ENCODE measurements at regions not wholly inside any gene's neighbourhood (a gene's known extent, or its start where the extent isn't known, plus 50 kb on each side); places are given as distances from the start of the nearest gene placed in this dataset.

GRCh38 chr13:58806401-58806800, 1174.9 kb downstream of the PCDH17 start:
- H3K36me3 Mint-ChIP-seq: no peaks in the 10 kb centered on the region
- peaks cover 0 to 6% (median 0%) of the 10 kb centered on the region in 8 donors for H3K9me3 Mint-ChIP-seq
- no peak for DNase-seq
- POLR2A ChIA-PET (ENCODE audit: partially characterized antibody): no interaction called here
- no peaks in the 10 kb centered on the region for H3K36me3 ChIP-seq (ENCODE audit: insufficient read depth, low read length)
- H3K4me1 Mint-ChIP-seq: no peaks in the 10 kb centered on the region
- no peak overlapping the region for H3K27ac ChIP-seq (ENCODE audit: low read depth, low read length)
- no peak overlapping the region for H3K4me3 Mint-ChIP-seq
- intact Hi-C loops (cut with micrococcal nuclease): no loop called here
- H3K9me3 ChIP-seq (ENCODE audit: control insufficient read depth in 1 of 2, low read length in 2 of 2): no peaks in the 10 kb centered on the region
- H3K27ac Mint-ChIP-seq: no peak overlapping the region
- no peaks in the 10 kb centered on the region for H3K27me3 ChIP-seq (ENCODE audit: insufficient read depth, low read length)
- CTCF ChIA-PET (ENCODE audit: partially characterized antibody): no interaction called here
- H3K4me3 ChIP-seq (ENCODE audit: low read length in 2 of 2): no peak overlapping the region
- no peaks in the 10 kb centered on the region for H3K27me3 Mint-ChIP-seq
- H3K4me1 ChIP-seq (ENCODE audit: insufficient read depth, low read length): no peaks in the 10 kb centered on the region

DNA sequence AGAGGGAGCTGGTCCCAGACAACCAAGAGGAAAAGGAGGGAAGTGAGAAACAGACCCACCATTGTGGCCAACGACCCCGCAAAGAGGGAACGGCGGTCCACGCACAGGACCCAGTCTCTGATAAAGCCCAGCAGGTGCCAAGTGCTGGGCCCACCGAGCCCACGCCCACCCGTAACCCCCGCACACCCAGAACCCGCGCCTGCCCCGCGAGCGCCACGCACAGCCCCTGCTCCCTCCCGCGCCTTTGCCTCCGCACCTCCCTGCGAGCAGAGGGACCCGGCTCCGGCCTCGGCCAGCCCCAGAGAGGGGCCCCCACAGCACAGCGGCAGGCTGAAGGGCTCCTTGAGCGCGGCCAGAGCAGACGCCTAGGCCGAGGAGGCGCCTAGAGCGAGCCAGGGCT, 1192.2 kb downstream of the PCDH17 start:
- CTCF ChIA-PET (ENCODE audit: partially characterized antibody): no interaction called here
- Mint-ChIP-seq H3K4me1 (no peaks in the 10 kb centered on the region), H3K27ac (no peak overlapping the region), H3K27me3 (no peaks in the 10 kb centered on the region), H3K9me3 (peaks cover 0 to 9% (median 2%) of the 10 kb centered on the region in 8 donors), H3K36me3 (no peaks in the 10 kb centered on the region), H3K4me3 (no peak overlapping the region)
- Histone ChIP-seq H3K4me1 (ENCODE audit: insufficient read depth, low read length) (no peaks in the 10 kb centered on the region), H3K36me3 (ENCODE audit: insufficient read depth, low read length) (no peaks in the 10 kb centered on the region), H3K27ac (ENCODE audit: low read depth, low read length) (no peak overlapping the region), H3K27me3 (ENCODE audit: insufficient read depth, low read length) (no peaks in the 10 kb centered on the region), H3K9me3 (ENCODE audit: control insufficient read depth in 1 of 2, low read length in 2 of 2) (no peaks in the 10 kb centered on the region), H3K4me3 (ENCODE audit: low read length in 2 of 2) (no peak overlapping the region)
- DNase-seq: no peak
- intact Hi-C loops (cut with micrococcal nuclease): no loop called here
- POLR2A ChIA-PET (ENCODE audit: partially characterized antibody): no interaction called here

DNA sequence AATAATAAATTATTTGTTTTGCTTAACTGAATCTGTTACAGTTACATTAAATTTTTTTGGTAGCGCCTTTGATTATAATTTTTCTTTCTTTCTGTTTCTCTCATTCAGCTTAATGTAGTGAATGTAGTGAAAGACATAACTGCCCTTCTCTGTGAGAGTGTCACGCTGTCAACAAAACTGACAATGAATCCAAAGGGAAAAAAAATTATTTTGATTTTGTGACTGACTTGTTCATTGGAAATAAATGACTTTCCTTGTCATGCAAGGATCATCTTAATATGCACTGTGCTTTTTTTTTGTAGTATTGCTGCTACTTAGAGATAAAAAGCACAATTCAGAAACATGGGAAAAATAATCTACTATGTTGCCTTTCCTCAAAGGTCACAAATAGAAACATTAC, 1196.4 kb downstream of the PCDH17 start:
- H3K9me3 ChIP-seq (ENCODE audit: control insufficient read depth in 1 of 2, low read length in 2 of 2): no peaks in the 10 kb centered on the region
- H3K27ac Mint-ChIP-seq: no peak overlapping the region
- no peak overlapping the region for H3K4me3 ChIP-seq (ENCODE audit: low read length in 2 of 2)
- no peak overlapping the region for H3K27ac ChIP-seq (ENCODE audit: low read depth, low read length)
- no peaks in the 10 kb centered on the region for H3K36me3 ChIP-seq (ENCODE audit: insufficient read depth, low read length)
- no peak for DNase-seq
- peaks cover 0 to 6% (median 2%) of the 10 kb centered on the region in 8 donors for H3K9me3 Mint-ChIP-seq
- ChIA-PET CTCF (ENCODE audit: partially characterized antibody) (no interaction called here), POLR2A (ENCODE audit: partially characterized antibody) (no interaction called here)
- no peaks in the 10 kb centered on the region for H3K4me1 ChIP-seq (ENCODE audit: insufficient read depth, low read length)
- intact Hi-C loops (cut with micrococcal nuclease): no loop called here
- H3K4me3 Mint-ChIP-seq: no peak overlapping the region
- H3K27me3 ChIP-seq (ENCODE audit: insufficient read depth, low read length): no peaks in the 10 kb centered on the region
- H3K36me3 Mint-ChIP-seq: no peaks in the 10 kb centered on the region
- H3K4me1 Mint-ChIP-seq: no peaks in the 10 kb centered on the region
- no peaks in the 10 kb centered on the region for H3K27me3 Mint-ChIP-seq

DNA sequence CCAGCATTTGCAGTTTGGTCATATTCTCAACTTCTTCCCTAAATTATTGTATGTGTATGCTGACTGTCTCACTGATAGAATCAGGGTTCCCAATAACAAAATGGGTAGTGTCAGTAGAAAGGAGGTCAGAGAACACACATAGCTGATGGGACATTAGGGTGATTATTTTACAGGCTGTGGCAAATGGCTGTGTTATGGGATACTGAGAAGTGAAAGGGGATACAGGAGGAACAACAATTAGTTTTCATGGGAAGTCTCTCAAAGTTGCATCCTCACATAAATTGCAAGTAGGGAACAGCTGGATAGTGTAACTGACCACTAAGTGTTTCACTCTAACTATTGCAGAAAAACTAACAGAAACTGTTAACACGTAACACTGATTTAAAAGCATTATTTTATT, 1199.3 kb downstream of the PCDH17 start:
- H3K4me1 Mint-ChIP-seq: no peaks in the 10 kb centered on the region
- CTCF ChIA-PET (ENCODE audit: partially characterized antibody): no interaction called here
- H3K36me3 Mint-ChIP-seq: no peaks in the 10 kb centered on the region
- Histone ChIP-seq H3K36me3 (ENCODE audit: insufficient read depth, low read length) (no peaks in the 10 kb centered on the region), H3K4me1 (ENCODE audit: insufficient read depth, low read length) (no peaks in the 10 kb centered on the region), H3K9me3 (ENCODE audit: control insufficient read depth in 1 of 2, low read length in 2 of 2) (no peaks in the 10 kb centered on the region), H3K4me3 (ENCODE audit: low read length in 2 of 2) (no peak overlapping the region), H3K27ac (ENCODE audit: low read depth, low read length) (no peak overlapping the region), H3K27me3 (ENCODE audit: insufficient read depth, low read length) (no peaks in the 10 kb centered on the region)
- intact Hi-C loops (cut with micrococcal nuclease): no loop called here
- no peak overlapping the region for H3K27ac Mint-ChIP-seq
- POLR2A ChIA-PET (ENCODE audit: partially characterized antibody): no interaction called here
- no peak for DNase-seq
- H3K4me3 Mint-ChIP-seq: no peak overlapping the region
- peaks cover 0 to 5% (median 0%) of the 10 kb centered on the region in 8 donors for H3K9me3 Mint-ChIP-seq
- no peaks in the 10 kb centered on the region for H3K27me3 Mint-ChIP-seq

DNA sequence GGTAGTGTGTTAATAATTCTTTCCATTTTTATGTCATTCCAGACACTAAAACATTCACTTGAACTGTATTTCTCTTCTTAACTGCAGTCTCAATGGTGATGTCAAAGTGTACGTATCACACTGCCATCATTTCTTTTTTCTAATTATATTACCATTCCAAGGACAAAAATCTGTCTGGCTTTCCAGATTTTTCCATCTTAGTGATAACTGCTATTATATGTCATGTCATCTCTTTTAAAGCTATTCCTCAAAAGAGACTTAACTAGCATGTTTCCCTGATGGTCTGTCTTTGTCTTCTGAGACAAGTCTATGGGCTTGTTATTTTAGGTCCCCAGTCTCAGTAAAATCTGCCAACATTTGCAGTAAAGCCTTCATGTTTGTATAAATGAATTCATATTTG, 1207.1 kb downstream of the PCDH17 start:
- POLR2A ChIA-PET (ENCODE audit: partially characterized antibody): no interaction called here
- Mint-ChIP-seq H3K9me3 (peaks cover 0 to 10% (median 6%) of the 10 kb centered on the region in 8 donors), H3K27me3 (no peaks in the 10 kb centered on the region)

DNA sequence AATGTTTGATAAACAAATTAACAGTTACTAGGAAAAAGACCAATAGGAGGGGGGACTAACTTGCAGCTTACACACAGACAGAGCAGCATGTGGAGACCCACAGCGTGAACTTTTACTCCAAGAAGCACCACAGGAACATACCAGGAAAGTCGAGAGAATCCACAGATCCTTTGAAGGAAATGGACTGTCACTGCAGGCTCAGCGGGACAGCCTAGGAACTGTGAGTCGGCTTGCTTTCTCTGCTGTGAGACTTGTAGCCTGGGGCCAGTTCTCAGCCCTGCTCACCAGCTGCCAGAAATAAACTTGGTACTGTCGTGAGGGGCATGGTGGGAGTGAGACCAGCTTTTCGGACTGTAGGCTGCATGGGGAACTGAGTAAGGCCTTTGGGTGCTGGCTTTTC, 1211.5 kb downstream of the PCDH17 start:
- no peak overlapping the region for H3K27ac Mint-ChIP-seq
- H3K27ac ChIP-seq (ENCODE audit: low read depth, low read length): no peak overlapping the region
- H3K9me3 Mint-ChIP-seq: peaks cover 4 to 27% (median 20%) of the 10 kb centered on the region in 8 donors
- no peaks in the 10 kb centered on the region for H3K27me3 ChIP-seq (ENCODE audit: insufficient read depth, low read length)
- no peaks in the 10 kb centered on the region for H3K4me1 Mint-ChIP-seq
- H3K36me3 Mint-ChIP-seq: no peaks in the 10 kb centered on the region
- CTCF ChIA-PET (ENCODE audit: partially characterized antibody): no interaction called here
- peaks cover 0 to 6% of the 10 kb centered on the region in 2 donors for H3K9me3 ChIP-seq (ENCODE audit: control insufficient read depth in 1 of 2, low read length in 2 of 2)
- no peak for DNase-seq
- no peak overlapping the region for H3K4me3 ChIP-seq (ENCODE audit: low read length in 2 of 2)
- no peak overlapping the region for H3K4me3 Mint-ChIP-seq
- H3K36me3 ChIP-seq (ENCODE audit: insufficient read depth, low read length): no peaks in the 10 kb centered on the region
- H3K27me3 Mint-ChIP-seq: no peaks in the 10 kb centered on the region
- intact Hi-C loops (cut with micrococcal nuclease): no loop called here
- no peaks in the 10 kb centered on the region for H3K4me1 ChIP-seq (ENCODE audit: insufficient read depth, low read length)
- POLR2A ChIA-PET (ENCODE audit: partially characterized antibody): no interaction called here

More for the DNA sequence above, 1207.1 kb downstream of the PCDH17 start:
- Mint-ChIP-seq H3K4me3 (no peak overlapping the region), H3K27ac (no peak overlapping the region), H3K4me1 (no peaks in the 10 kb centered on the region), H3K36me3 (no peaks in the 10 kb centered on the region)
- Histone ChIP-seq H3K4me3 (ENCODE audit: low read length in 2 of 2) (no peak overlapping the region), H3K36me3 (ENCODE audit: insufficient read depth, low read length) (no peaks in the 10 kb centered on the region), H3K9me3 (ENCODE audit: control insufficient read depth in 1 of 2, low read length in 2 of 2) (no peaks in the 10 kb centered on the region), H3K4me1 (ENCODE audit: insufficient read depth, low read length) (no peaks in the 10 kb centered on the region), H3K27me3 (ENCODE audit: insufficient read depth, low read length) (no peaks in the 10 kb centered on the region), H3K27ac (ENCODE audit: low read depth, low read length) (no peak overlapping the region)
- CTCF ChIA-PET (ENCODE audit: partially characterized antibody): no interaction called here
- intact Hi-C loops (cut with micrococcal nuclease): no loop called here
- DNase-seq: no peak

- Mint-ChIP-seq H3K4me1 (no peaks in the 10 kb centered on the region), H3K27ac (no peak overlapping the region), H3K27me3 (no peaks in the 10 kb centered on the region), H3K36me3 (no peaks in the 10 kb centered on the region), H3K4me3 (no peak overlapping the region), H3K9me3 (peaks cover 4 to 31% (median 20%) of the 10 kb centered on the region in 8 donors)
- Histone ChIP-seq H3K27ac (ENCODE audit: low read depth, low read length) (no peak overlapping the region), H3K36me3 (ENCODE audit: insufficient read depth, low read length) (no peaks in the 10 kb centered on the region), H3K4me3 (ENCODE audit: low read length in 2 of 2) (no peak overlapping the region), H3K27me3 (ENCODE audit: insufficient read depth, low read length) (no peaks in the 10 kb centered on the region), H3K4me1 (ENCODE audit: insufficient read depth, low read length) (no peaks in the 10 kb centered on the region), H3K9me3 (ENCODE audit: control insufficient read depth in 1 of 2, low read length in 2 of 2) (peaks cover 0 to 6% of the 10 kb centered on the region in 2 donors)
- DNase-seq: no peak
- CTCF ChIA-PET (ENCODE audit: partially characterized antibody): no interaction called here
- POLR2A ChIA-PET (ENCODE audit: partially characterized antibody): no interaction called here
- intact Hi-C loops (cut with micrococcal nuclease): no loop called here
These were observed 1212.0 kb downstream of the PCDH17 start for GRCh38 chr13:58843567-58843966.

- Histone ChIP-seq H3K4me1 (ENCODE audit: insufficient read depth, low read length) (no peaks in the 10 kb centered on the region), H3K4me3 (ENCODE audit: low read length in 2 of 2) (no peak overlapping the region), H3K9me3 (ENCODE audit: control insufficient read depth in 1 of 2, low read length in 2 of 2) (peaks cover 0 to 4% of the 10 kb centered on the region in 2 donors), H3K36me3 (ENCODE audit: insufficient read depth, low read length) (no peaks in the 10 kb centered on the region), H3K27ac (ENCODE audit: low read depth, low read length) (no peak overlapping the region), H3K27me3 (ENCODE audit: insufficient read depth, low read length) (no peaks in the 10 kb centered on the region)
- Mint-ChIP-seq H3K4me1 (no peaks in the 10 kb centered on the region), H3K27me3 (no peaks in the 10 kb centered on the region), H3K9me3 (peaks cover 0 to 13% (median 6%) of the 10 kb centered on the region in 8 donors), H3K4me3 (no peak overlapping the region), H3K36me3 (no peaks in the 10 kb centered on the region), H3K27ac (no peak overlapping the region)
- POLR2A ChIA-PET (ENCODE audit: partially characterized antibody): no interaction called here
- CTCF ChIA-PET (ENCODE audit: partially characterized antibody): no interaction called here
- DNase-seq: no peak
- intact Hi-C loops (cut with micrococcal nuclease): no loop called here
These were observed 1218.6 kb downstream of the PCDH17 start for GRCh38 chr13:58850161-58850560.

All from CD4-positive, alpha-beta memory T cell (primary cell).